IPS-NIHi7 (cell line): ENCODE measurements at regions not wholly inside any gene's neighbourhood (a gene's known extent, or its start where the extent isn't known, plus 50 kb on each side); places are given as distances from the start of the nearest gene placed in this dataset.
"Not testable (repeated sequence)": the region's sequence is repeated elsewhere in the genome, so short reads cannot be mapped to it uniquely, and the experiment has no call there.

Experiments used
- DNase-seq: peaks from one replicate; pipeline ENCODE4 v3.0.0; 2012; ENCODE audit warnings: mixed read lengths; ENCODE audit errors: extremely low spot score

GRCh38 chr6:8845690-8846089 is 410.3 kb upstream of the SLC35B3 start:
- no peak for DNase-seq

DNA sequence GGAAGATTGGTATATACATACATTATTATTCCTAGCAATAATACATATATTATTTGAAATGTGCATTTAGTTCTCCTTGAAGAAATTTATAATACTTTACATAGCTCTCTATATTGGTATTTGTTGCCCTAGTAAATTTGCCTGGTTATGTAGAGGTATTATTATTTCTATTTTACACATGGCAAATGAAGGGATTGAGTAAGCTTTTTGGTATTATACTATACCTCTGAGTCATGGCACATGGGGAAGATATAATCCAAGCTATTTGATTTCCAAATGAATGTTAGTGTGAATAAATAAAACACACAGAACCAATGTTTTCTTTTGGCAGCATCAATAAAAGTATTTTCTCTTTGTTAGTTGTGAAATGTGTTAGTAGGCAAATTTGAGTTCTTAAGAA is 409.6 kb upstream of the SLC35B3 start:
- no peak for DNase-seq

DNA sequence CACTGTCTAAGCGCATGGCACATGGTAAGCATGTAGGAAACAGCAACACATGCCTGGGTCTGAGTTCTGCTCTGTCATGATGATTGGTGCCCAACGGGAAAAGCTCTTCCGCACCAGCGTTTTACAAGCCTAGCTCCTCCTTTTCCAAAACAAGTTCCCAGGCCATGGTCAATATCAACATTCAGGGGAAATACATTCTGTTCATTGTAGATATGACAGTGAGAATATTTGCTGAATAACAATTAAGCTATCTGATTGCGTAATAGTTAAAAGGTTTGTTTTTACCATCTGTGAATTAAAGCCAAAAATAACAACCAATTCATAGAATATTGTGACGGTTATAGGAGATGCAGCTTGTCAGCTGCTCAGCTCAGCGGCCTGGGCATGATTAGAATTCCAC is 404.3 kb upstream of the SLC35B3 start:
- no peak for DNase-seq

GRCh38 chr6:8837343-8837742 is 402.0 kb upstream of the SLC35B3 start:
- no peak for DNase-seq

DNA sequence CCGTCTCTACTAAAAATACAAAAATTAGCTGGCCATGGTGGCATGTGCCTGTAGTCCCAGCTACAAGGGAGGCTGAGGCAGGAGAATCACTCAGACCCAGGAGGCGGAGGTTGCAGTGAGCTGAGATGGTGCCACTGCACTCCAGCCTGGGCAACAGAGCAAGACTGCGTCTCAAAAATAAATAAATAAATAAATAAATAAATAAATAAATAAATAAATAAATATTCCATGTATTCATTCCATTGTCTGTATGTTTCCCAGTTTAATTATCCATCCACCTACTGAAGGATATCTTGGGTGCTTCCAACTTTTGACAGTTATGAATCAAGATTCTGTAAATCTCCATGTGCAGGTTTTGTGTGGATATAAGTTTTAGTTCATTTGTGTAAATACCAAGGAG is 397.4 kb upstream of the SLC35B3 start:
- not testable (repeated sequence) for DNase-seq

DNA sequence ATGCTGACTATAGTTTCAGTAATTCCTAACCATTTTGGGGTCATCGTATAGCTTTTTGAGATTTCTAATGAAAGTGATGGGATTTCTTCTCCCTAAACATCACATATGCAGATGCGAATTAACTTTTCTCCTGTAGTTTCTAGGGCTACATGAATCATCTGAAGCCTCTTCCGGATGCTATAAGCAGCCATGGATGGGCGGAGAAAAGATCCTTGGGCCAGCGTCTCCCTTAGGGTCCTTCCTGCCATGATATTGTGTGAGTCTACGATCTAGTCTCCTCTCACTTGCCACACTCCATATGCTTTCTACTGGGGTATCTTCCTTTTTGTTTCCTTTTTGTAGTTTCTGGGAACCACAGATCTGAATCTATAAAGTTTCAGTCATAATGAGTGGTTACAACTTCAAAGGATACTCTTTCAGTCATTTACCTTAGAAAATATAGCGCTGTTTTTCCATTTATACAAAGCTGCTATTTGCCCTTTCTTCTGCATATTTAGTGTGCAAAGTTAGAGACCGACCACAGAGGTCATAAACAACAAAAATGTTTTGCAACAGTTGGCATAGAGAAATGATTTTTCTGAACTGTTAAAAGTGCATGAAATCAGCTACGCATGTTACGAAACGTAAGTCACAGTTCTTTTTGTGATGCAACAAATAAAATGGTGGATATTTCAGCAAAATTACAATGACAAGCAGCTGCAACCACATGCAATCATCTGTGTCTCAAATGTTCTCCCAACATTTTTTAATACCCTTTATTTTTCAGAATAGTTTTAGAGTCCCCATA is 396.2 kb upstream of the SLC35B3 start:
- no peak for DNase-seq

DNA sequence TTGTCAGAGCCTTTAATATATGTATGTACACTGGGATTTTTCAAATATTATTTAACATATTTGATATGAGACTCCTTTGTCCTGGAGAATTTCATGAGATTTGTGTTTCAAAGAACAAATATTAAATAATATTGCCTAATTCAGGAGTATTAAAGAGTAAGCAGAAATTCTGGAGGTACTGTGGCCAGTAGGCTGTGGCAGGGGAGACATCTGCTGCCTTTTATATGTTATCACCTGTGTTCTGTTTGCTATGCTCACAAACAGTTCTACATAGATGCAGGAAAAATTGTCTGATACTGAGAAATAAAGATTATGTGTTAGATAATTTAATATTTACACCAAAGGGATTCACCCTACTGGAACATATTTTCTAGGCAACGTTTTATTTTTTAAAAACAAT is 395.4 kb upstream of the SLC35B3 start:
- no peak for DNase-seq

DNA sequence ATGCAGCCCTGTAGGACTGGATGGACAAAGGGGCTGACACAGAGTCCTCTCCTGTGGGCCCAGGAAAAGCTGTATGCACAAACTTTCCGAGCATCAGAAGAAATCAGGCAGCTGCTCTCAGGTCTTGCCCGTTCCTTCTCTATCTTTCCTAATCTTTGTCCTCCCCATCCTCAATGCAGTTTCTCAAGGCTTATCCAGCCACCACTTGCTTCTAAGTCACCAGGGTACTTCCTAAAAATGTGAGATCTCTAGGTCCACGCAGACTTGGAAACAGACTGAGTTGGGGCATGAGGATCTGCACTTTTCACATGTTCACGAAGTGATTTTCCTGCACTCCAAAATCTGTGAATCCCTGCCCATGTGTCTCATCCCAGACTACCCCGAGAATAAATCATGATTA is 394.5 kb upstream of the SLC35B3 start:
- no peak for DNase-seq

GRCh38 chr6:8829296-8829695 is 394.0 kb upstream of the SLC35B3 start:
- DNase-seq: no peak

GRCh38 chr6:8828376-8828775 is 393.0 kb upstream of the SLC35B3 start:
- DNase-seq: no peak

DNA sequence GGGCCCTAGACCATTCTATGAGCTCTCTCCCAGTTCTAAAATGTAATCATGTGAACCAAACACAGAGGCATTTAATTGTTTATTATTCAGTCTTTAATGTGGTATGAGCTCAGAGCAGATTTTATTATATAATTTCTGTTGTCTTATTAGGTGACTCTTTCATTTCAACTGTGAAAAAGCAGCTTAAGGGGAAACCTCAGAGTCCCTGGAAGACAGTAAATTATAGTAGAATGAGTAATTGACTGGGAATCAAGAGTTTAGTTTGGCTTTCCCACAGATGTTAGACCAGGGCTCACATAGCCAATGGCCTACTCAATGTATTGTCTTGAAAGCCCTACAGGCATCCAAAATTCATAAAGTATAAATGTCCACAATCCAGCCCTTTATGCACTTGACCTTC is 390.4 kb upstream of the SLC35B3 start:
- no peak for DNase-seq

GRCh38 chr6:8821981-8822381 is 386.6 kb upstream of the SLC35B3 start:
- no peak for DNase-seq

DNA sequence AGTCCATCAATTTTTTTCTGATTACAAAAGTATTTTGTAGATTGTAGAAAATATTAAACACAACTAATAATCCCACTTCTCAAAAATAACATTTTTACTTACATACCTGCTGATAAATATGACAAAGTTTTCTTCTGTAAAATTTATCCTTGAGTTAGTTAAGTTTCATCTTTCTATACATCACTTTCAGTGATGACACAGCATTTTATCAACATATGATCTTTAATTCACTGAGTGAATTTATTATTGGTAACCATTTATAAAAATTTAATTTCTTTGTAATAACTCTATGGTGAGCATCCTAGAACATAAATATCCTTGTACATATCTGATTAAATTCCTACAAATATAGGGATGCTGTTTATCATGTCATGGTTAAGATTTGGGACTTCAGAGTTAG is 385.0 kb upstream of the SLC35B3 start:
- no peak for DNase-seq

DNA sequence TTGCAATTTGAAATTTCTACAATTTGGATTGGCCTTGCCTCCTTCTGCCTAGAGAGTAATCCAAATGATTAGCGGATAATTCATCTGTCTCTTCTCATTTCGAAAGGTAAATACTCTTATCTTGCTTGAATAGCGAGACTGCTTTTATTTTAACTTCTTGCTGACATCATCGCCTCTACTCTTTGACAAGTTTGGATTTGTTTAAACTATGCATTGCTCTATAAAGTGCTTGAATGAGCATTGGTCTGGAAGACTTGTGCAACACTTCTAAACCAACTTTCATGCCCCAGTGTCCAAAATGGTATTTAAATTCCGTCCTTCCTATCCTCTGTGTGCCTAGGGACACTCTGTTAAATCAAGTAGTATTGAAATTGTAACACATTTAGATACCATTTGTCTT is 384.1 kb upstream of the SLC35B3 start:
- DNase-seq: no peak

- DNase-seq: no peak
Observed at GRCh38 chr6:8814440-8815000, 379.2 kb upstream of the SLC35B3 start.

DNA sequence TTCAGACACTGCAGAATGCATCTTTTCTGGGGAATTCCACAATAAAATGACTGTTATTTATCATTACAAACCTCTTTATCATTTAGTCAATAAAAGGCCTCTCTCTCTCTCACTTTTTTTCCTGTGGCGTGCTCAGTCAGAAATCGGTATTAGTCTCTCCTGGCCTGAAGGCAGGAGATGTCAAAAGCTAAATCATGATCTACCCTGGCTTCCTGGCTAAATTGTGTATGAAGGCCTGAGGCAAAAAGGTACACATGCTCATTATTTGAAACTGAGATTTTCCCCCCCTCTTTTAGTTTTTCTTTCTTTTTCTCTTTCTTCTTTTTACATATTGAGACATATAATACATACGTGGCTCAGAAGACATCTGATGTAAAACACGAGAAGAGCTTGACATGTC is 375.0 kb upstream of the SLC35B3 start:
- DNase-seq: no peak

GRCh38 chr6:8809662-8810061 is 374.3 kb upstream of the SLC35B3 start:
- DNase-seq: no peak

DNA sequence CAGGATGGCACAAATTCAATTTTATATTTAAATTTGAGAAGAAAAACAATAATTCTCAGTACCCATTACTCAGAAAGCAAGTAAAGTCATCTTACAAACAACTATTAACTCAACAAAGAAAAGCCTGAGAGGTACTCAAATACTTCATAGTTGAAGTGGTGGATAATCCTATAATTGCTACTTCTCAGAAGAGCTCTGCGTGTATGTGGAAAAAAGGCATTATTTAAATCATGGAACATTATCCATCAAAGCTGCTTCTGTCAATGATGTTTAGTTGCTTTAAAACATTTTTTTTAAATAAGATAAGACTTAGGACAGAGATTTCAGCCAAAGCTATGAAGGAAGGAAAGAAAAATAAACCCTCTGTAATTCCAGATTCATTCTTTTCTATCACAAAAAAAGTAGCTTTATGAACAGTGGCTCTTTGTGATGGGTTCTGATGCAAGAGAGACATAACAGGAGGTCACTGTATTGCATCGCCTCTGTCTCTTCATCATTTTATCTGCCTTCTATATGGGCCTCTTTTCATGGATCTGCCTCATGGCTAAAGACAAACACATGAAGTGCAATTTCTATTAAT is 367.9 kb upstream of the SLC35B3 start:
- no peak for DNase-seq

- DNase-seq: not testable (repeated sequence)
Observed at GRCh38 chr6:8802397-8802796, 367.1 kb upstream of the SLC35B3 start.

GRCh38 chr6:8794420-8794819 is 359.1 kb upstream of the SLC35B3 start:
- no peak for DNase-seq

GRCh38 chr6:8789878-8790277 is 354.5 kb upstream of the SLC35B3 start:
- no peak for DNase-seq

DNA sequence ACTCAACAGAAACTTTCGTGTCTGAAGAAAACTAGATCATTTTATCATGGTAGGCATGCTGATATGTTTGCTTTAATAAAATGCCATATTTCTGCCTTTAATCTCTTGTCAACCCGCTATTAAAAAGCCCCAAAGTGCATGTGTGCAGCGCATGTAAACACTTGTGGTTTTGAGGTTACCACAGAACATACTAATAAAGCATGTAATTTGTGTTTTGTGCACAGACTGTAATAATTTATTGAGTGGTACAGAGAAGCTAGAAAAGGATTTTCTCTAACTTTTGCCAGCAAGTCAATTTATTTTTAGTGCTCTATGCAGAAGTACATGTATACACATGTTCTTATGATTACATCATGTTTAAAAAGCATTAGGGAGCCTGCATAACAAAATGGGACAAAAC is 349.9 kb upstream of the SLC35B3 start:
- no peak for DNase-seq

GRCh38 chr6:8783191-8783590 is 347.8 kb upstream of the SLC35B3 start:
- DNase-seq: no peak
